ENCODE measurements at regions not wholly inside any gene's neighbourhood (a gene's known extent, or its start where the extent isn't known, plus 50 kb on each side); places are given as distances from the start of the nearest gene placed in this dataset.

- TF ChIP-seq POLR2A (IDR thresholded peaks at IDR 0.05; ENCODE audit: low read length) = no peak
- no peak for TF ChIP-seq GATA1 (IDR thresholded peaks at IDR 0.05; ENCODE audit: low read depth, low read length)
Measured at GRCh38 chr12:131511391-131511802, 199.5 kb upstream of the SFSWAP start.
